GM23338 (cell line): ENCODE measurements at regions not wholly inside any gene's neighbourhood (a gene's known extent, or its start where the extent isn't known, plus 50 kb on each side); places are given as distances from the start of the nearest gene placed in this dataset.

ENCODE experiments used
- CREB1 ChIP-seq: fragments of 250-450 bp; sonication (Bioruptor Pico); IDR thresholded peaks from 2 replicates; pipeline ENCODE4 v1.5.0; 2020; ENCODE audit warnings: low read depth, mild to moderate bottlenecking, moderate library complexity
- EZH2 ChIP-seq: fragments of 200-600 bp; sonication (generic); IDR thresholded peaks from one replicate; pipeline ENCODE4 v1.8.0; 2017; ENCODE audit warnings: antibody characterized with exemption, mild to moderate bottlenecking, low read depth; ENCODE audit not compliant: unreplicated experiment
- JUNB ChIP-seq: IDR thresholded peaks from one replicate; pipeline ENCODE4 v1.6.1; 2016; ENCODE audit warnings: antibody characterized with exemption; ENCODE audit not compliant: unreplicated experiment
- NANOG ChIP-seq: IDR thresholded peaks from 2 replicates; pipeline ENCODE4 v1.6.1; 2016; ENCODE audit warnings: antibody characterized with exemption, borderline replicate concordance
- POLR2AphosphoS5 ChIP-seq: IDR thresholded peaks from 2 replicates; pipeline ENCODE4 v1.6.1; 2016; ENCODE audit warnings: antibody characterized with exemption, low read depth
- STAT1 ChIP-seq: IDR thresholded peaks from one replicate; pipeline ENCODE4 v1.6.1; 2016; ENCODE audit warnings: antibody characterized with exemption; ENCODE audit not compliant: unreplicated experiment
- TF ChIP-seq, protein P1 (sequence below), 2 experiments: fragments of 200-600 bp in 1 of 2; sonication (generic) in 1 of 2; conservative IDR thresholded peaks; 2 replicates each; pipeline versions ENCODE4 v1.5.1 to v1.6.1; 2016 to 2017; ENCODE audit warnings: antibody characterized with exemption in 2 of 2, low read depth in 2 of 2, mild to moderate bottlenecking in 2 of 2, moderate library complexity in 1 of 2
- TF ChIP-seq, protein P2 (sequence below): IDR thresholded peaks from one replicate; pipeline ENCODE4 v1.6.1; 2018; ENCODE audit warnings: antibody characterized with exemption; ENCODE audit not compliant: unreplicated experiment

DNA sequence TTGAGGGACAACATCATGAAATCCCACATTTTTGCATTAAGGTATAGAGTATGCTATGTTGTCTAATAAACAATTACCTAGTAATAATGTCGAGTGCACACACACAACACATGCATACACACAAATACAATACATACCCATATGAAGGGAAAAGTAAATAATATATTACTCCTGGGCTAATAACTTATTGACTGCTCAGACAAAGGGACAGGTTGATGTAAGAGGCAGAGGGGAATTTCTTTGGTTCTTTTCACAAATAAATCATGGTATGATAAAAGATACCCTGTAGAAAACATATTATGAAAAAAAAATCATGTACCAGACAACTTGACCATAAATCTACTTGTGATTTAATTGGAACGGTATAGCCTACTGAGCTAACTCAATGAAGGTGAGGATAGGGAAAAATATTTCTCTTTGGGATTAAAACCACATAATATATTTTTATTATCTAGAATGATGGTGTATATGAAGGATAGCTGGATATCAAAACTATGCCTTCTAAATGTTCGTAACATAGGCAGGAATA lies 398.7 kb upstream of the LRRTM4 start:
- TF ChIP-seq EZH2 (no peak), CREB1 (no peak), STAT1 (no peak), POLR2AphosphoS5 (no peak), NANOG (no peak), JUNB (no peak)
- TF ChIP-seq, protein P1, sequence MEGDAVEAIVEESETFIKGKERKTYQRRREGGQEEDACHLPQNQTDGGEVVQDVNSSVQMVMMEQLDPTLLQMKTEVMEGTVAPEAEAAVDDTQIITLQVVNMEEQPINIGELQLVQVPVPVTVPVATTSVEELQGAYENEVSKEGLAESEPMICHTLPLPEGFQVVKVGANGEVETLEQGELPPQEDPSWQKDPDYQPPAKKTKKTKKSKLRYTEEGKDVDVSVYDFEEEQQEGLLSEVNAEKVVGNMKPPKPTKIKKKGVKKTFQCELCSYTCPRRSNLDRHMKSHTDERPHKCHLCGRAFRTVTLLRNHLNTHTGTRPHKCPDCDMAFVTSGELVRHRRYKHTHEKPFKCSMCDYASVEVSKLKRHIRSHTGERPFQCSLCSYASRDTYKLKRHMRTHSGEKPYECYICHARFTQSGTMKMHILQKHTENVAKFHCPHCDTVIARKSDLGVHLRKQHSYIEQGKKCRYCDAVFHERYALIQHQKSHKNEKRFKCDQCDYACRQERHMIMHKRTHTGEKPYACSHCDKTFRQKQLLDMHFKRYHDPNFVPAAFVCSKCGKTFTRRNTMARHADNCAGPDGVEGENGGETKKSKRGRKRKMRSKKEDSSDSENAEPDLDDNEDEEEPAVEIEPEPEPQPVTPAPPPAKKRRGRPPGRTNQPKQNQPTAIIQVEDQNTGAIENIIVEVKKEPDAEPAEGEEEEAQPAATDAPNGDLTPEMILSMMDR (conservative IDR thresholded peaks at IDR 0.05; ENCODE audit: low read depth in 2 of 2): no peak
- TF ChIP-seq, protein P2, sequence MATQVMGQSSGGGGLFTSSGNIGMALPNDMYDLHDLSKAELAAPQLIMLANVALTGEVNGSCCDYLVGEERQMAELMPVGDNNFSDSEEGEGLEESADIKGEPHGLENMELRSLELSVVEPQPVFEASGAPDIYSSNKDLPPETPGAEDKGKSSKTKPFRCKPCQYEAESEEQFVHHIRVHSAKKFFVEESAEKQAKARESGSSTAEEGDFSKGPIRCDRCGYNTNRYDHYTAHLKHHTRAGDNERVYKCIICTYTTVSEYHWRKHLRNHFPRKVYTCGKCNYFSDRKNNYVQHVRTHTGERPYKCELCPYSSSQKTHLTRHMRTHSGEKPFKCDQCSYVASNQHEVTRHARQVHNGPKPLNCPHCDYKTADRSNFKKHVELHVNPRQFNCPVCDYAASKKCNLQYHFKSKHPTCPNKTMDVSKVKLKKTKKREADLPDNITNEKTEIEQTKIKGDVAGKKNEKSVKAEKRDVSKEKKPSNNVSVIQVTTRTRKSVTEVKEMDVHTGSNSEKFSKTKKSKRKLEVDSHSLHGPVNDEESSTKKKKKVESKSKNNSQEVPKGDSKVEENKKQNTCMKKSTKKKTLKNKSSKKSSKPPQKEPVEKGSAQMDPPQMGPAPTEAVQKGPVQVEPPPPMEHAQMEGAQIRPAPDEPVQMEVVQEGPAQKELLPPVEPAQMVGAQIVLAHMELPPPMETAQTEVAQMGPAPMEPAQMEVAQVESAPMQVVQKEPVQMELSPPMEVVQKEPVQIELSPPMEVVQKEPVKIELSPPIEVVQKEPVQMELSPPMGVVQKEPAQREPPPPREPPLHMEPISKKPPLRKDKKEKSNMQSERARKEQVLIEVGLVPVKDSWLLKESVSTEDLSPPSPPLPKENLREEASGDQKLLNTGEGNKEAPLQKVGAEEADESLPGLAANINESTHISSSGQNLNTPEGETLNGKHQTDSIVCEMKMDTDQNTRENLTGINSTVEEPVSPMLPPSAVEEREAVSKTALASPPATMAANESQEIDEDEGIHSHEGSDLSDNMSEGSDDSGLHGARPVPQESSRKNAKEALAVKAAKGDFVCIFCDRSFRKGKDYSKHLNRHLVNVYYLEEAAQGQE: no peak
